HG03457 (cell line): ENCODE measurements at regions not wholly inside any gene's neighbourhood (a gene's known extent, or its start where the extent isn't known, plus 50 kb on each side); places are given as distances from the start of the nearest gene placed in this dataset.
"Not testable (repeated sequence)": the region's sequence is repeated elsewhere in the genome, so short reads cannot be mapped to it uniquely, and the experiment has no call there.

ENCODE experiments used
- ATAC-seq: cut with Tn5 transposase; IDR thresholded peaks from one replicate; pipeline ENCODE4 v1.9.1; 2021; ENCODE audit warnings: moderate number of reproducible peaks; ENCODE audit not compliant: unreplicated experiment

DNA sequence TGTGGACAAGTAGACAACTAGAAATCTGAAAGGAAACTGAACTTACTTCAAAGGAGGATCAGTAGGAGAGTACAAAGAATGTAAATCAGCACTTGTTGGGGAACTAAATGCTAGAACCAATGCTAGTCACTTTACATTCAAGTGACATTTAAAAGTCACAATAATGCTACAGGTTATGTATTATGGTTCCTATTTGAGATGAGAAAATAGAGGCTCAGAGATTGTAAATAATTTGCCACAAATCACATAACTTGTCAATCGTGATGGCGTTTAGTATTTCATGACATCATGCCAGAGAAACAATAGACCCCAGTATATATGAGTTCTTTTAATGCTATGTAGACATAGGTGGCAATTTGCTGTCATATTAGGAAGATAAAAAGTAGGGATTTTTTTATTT, 467.8 kb upstream of the CBLB start:
- ATAC-seq, result no peak

GRCh38 chr3:106337116-106337515, 468.3 kb upstream of the CBLB start:
- no peak for ATAC-seq

- ATAC-seq, result no peak
These were observed 469.9 kb upstream of the CBLB start for GRCh38 chr3:106338582-106339214.

- ATAC-seq, result no peak
These were observed 470.7 kb upstream of the CBLB start for GRCh38 chr3:106339551-106339950.

GRCh38 chr3:106341087-106341486, 472.3 kb upstream of the CBLB start:
- ATAC-seq, result no peak

GRCh38 chr3:106341586-106342162, 472.9 kb upstream of the CBLB start:
- no peak for ATAC-seq

- ATAC-seq, result no peak
These were observed 473.6 kb upstream of the CBLB start for GRCh38 chr3:106342386-106342785.

- ATAC-seq, result no peak
These were observed 475.0 kb upstream of the CBLB start for GRCh38 chr3:106343811-106344210.

GRCh38 chr3:106345353-106346027, 476.7 kb upstream of the CBLB start:
- ATAC-seq, result no peak

- ATAC-seq, result no peak
These were observed 478.5 kb upstream of the CBLB start for GRCh38 chr3:106347350-106347749.

DNA sequence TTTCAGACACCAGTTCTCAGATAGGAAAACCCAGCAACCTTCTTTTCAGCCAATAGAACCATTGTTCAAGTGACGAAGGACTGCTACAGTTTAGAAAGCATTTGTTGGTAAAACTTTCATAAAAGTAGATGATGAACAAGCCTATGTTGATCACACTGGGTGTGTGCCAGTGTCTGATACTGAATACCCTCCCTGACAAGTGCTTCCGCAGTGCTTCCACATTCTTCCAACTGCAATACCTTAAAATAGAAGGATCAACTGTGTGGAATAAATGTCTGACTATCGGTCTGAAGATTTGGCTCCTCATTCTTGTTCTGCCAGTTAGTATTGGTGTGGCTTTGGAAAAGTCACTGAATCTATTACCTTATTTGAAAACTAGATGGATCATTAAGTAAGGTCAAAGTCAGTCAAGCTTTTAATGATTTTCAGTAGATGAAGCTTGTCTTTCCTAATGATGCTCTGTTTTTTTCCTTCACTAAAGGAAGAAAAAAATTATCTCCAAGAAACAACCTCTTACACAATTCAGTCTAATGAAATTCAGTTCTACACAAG, 479.4 kb upstream of the CBLB start:
- ATAC-seq, result no peak

GRCh38 chr3:106349191-106349881, 480.5 kb upstream of the CBLB start:
- no peak for ATAC-seq

DNA sequence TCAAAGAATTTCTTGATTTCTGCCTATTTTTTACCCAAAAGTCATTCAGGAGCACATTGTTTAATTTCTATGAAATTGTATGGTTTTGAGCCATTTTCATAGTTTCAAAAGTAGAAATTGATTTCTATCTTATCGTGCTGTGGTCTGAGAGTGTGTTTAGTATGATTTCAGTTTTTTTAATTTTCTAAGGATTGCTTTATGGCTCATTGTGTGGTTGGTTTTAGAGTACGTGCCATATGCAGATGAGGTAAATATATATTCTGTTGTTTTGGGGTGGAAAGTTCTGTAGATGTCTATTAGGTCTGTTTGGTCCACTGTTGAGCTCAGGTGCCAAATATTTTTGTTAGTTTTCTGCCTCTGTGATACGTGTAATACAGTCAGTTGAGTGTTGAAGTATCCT, 487.1 kb upstream of the CBLB start:
- no peak for ATAC-seq

GRCh38 chr3:106359692-106360091, 490.9 kb upstream of the CBLB start:
- ATAC-seq, result no peak

DNA sequence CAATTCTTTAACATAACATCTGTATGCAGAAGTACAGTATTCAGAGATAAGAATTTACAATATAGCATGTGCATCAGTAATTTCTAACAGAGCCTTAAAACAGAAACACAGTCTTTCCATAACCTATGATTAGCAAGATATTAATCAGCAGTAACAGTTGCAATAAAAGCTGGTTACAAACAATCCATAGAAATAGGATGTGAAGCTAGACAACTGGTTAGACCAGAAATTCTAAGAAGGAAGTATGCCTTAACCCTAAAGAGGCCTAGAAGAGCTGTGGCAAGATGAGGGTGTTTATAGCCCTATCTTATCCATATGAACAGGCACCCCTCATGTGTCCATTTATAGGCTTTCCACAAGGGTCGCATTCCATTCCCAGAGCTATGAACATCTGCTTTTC, 492.1 kb upstream of the CBLB start:
- not testable (repeated sequence) for ATAC-seq

- ATAC-seq, result no peak
These were observed 495.7 kb upstream of the CBLB start for GRCh38 chr3:106364477-106364876.

DNA sequence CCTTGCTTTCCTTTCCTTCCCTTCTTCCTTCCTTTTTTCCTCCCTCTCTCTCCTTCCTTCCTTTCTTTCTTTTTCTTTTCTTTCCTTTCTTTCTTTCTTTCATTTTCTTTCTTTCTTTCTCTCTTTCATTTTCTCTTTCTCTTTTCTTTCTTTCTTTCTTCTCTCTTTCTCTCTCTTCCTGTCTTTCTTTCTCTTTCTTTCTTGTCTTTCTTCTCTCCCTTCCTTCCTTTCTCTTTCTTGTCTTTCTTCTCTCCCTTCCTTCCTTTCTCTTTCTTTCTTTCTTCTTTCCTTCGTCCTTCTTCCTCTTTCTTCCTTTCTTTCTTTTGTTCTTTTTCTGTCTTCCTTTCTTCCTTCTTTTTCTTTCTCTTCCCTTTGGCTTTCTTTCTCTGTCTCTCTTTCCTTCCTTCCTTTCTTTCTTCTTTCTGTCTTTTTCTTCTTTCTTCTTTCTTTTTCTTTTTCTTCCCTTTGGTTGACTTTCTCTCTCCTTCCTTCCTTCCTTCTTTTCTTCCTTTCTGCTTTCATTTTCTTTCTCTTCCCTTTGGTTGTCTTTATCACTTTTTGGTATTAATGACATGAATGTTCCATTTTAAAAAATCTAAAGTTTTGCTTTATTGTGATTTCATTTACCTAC, 496.4 kb upstream of the CBLB start:
- ATAC-seq, result no peak

GRCh38 chr3:106366352-106366751, 497.5 kb upstream of the CBLB start:
- no peak for ATAC-seq

GRCh38 chr3:106367496-106367895, 498.7 kb upstream of the CBLB start:
- no peak for ATAC-seq

DNA sequence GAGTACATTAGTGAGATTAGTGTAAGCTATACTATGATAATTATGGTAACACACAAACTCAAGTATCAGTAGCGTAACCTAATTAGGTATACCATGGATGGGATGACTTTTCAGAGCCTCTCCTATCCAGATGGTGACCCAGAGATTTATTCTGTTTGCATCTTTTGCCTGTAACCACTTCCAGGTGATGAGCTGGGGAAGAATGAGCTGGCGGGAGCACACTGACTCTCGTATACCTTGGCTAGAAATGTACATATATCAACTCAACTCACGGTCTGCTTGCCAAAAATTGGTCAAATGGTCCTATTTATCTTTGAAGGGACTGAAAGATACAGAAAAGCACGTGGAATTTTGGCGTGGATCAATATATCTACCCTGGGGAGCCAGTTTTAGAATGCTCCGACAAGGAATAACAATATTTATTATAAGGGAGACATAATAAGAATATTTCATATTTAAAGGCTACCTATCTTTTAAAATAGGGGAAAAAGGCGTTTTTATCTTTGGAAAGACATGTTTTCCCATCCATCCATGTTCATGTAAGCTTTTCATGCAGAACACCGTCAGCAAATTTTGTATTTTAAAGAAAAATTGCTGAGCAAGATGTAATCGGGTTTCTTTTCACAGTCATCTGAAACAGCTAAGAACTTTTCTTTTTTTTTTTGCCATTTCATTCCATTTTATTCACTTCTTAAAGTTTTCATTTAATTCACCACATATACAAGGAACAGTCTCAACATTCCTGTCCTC, 502.6 kb upstream of the CBLB start:
- no peak for ATAC-seq
